H1 (cell line): ENCODE measurements at regions not wholly inside any gene's neighbourhood (a gene's known extent, or its start where the extent isn't known, plus 50 kb on each side); places are given as distances from the start of the nearest gene placed in this dataset.

ENCODE experiments used
- EGR1 ChIP-seq: IDR thresholded peaks from 2 replicates; pipeline ENCODE4 v1.6.1; 2011; ENCODE audit warnings: low read depth, low read length, borderline replicate concordance
- HDAC2 ChIP-seq, 2 experiments: fragments of 300-600 bp in 1 of 2; sonication (generic) in 1 of 2; IDR thresholded peaks; 2 replicates each; pipeline ENCODE4 v1.6.1; 2011 to 2012; ENCODE audit warnings: low read depth in 2 of 2, low read length in 2 of 2, mild to moderate bottlenecking in 2 of 2, moderate library complexity in 2 of 2, borderline replicate concordance in 1 of 2, inconsistent platforms in 1 of 2
- YY1 ChIP-seq: IDR thresholded peaks from 2 replicates; pipeline ENCODE4 v1.6.1; 2011; ENCODE audit warnings: low read depth, mild to moderate bottlenecking, low read length

GRCh38 chr4:152021788-152022438 lies 261.1 kb upstream of the GATB start (continued):
- TF ChIP-seq HDAC2 (IDR thresholded peaks at IDR 0.05; ENCODE audit: borderline replicate concordance in 1 of 2, low read depth in 2 of 2, low read length in 2 of 2), result no peak
- TF ChIP-seq YY1, result no peak
- no peak for TF ChIP-seq EGR1
